Endothelial cell (in vitro differentiated cells): ENCODE measurements at regions not wholly inside any gene's neighbourhood (a gene's known extent, or its start where the extent isn't known, plus 50 kb on each side); places are given as distances from the start of the nearest gene placed in this dataset.

ENCODE experiments used
- DNase-seq: peaks from one replicate; pipeline ENCODE4 v3.0.0; 2021; ENCODE audit warnings: low spot score
- H3K27ac Mint-ChIP-seq: one replicate; pipeline ENCODE4 v1.8.0; 2021; ENCODE audit warnings: mixed read lengths, inconsistent platforms; ENCODE audit not compliant: unreplicated experiment
- H3K27me3 Mint-ChIP-seq: one replicate; pipeline ENCODE4 v1.8.0; 2021; ENCODE audit warnings: mild to moderate bottlenecking, moderate library complexity, mixed read lengths, inconsistent platforms; ENCODE audit not compliant: unreplicated experiment
- H3K36me3 Mint-ChIP-seq: one replicate; pipeline ENCODE4 v1.8.0; 2021; ENCODE audit warnings: mild to moderate bottlenecking, low read depth, mixed read lengths, inconsistent platforms; ENCODE audit not compliant: unreplicated experiment
- H3K4me1 Mint-ChIP-seq: one replicate; pipeline ENCODE4 v1.8.0; 2021; ENCODE audit warnings: mild to moderate bottlenecking, mixed read lengths, inconsistent platforms; ENCODE audit not compliant: unreplicated experiment
- H3K4me3 Mint-ChIP-seq: one replicate; pipeline ENCODE4 v1.8.0; 2021; ENCODE audit warnings: mild to moderate bottlenecking, mixed read lengths, inconsistent platforms; ENCODE audit not compliant: unreplicated experiment
- H3K9me3 Mint-ChIP-seq: one replicate; pipeline ENCODE4 v1.8.0; 2021; ENCODE audit warnings: mixed read lengths, inconsistent platforms; ENCODE audit not compliant: unreplicated experiment
- TF ChIP-seq, protein P1 (sequence below): fragments of 200-600 bp; sonication (generic); IDR thresholded peaks from one replicate; pipeline ENCODE4 v1.5.0; 2021; ENCODE audit warnings: antibody characterized with exemption; ENCODE audit not compliant: unreplicated experiment

GRCh38 chr11:32489464-32489863, 54.1 kb upstream of the WT1 start:
- Mint-ChIP-seq H3K36me3 (no peaks in the 10 kb centered on the region), H3K27me3 (peaks cover 4% of the 10 kb centered on the region), H3K9me3 (no peaks in the 10 kb centered on the region), H3K4me3 (no peak overlapping the region), H3K27ac (no peak overlapping the region), H3K4me1 (no peaks in the 10 kb centered on the region)
- no peak for DNase-seq
- TF ChIP-seq, protein P1, sequence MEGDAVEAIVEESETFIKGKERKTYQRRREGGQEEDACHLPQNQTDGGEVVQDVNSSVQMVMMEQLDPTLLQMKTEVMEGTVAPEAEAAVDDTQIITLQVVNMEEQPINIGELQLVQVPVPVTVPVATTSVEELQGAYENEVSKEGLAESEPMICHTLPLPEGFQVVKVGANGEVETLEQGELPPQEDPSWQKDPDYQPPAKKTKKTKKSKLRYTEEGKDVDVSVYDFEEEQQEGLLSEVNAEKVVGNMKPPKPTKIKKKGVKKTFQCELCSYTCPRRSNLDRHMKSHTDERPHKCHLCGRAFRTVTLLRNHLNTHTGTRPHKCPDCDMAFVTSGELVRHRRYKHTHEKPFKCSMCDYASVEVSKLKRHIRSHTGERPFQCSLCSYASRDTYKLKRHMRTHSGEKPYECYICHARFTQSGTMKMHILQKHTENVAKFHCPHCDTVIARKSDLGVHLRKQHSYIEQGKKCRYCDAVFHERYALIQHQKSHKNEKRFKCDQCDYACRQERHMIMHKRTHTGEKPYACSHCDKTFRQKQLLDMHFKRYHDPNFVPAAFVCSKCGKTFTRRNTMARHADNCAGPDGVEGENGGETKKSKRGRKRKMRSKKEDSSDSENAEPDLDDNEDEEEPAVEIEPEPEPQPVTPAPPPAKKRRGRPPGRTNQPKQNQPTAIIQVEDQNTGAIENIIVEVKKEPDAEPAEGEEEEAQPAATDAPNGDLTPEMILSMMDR: peak; percentile 42

- no peak overlapping the region for H3K4me3 Mint-ChIP-seq
- DNase-seq: peak; percentile 25
- TF ChIP-seq, protein P1: peak; percentile 36
- no peaks in the 10 kb centered on the region for H3K4me1 Mint-ChIP-seq
- H3K27me3 Mint-ChIP-seq: peaks cover 4% of the 10 kb centered on the region
- no peaks in the 10 kb centered on the region for H3K36me3 Mint-ChIP-seq
- no peaks in the 10 kb centered on the region for H3K9me3 Mint-ChIP-seq
- no peak overlapping the region for H3K27ac Mint-ChIP-seq
Measured at GRCh38 chr11:32487270-32487669, 51.9 kb upstream of the WT1 start.

DNA sequence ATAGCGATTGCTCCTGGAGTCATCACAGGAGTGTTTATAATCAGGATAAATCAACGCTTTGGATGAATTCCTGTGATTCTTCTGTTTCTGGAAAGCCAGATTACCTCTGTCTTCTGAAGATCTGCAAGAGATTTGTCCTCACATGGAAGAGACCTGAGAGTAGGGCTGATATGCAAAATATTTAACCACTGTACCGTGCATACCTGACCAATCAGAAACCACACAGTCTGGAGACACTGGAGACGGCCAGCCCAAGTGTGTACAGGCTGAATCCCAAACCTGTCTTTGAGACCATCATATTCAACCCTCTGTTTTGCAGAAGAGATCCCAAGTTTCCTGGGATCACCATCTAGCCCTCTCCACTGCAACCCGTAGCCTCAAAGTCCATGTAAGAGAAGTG, 50.4 kb upstream of the WT1 start:
- no peaks in the 10 kb centered on the region for H3K4me1 Mint-ChIP-seq
- DNase-seq: no peak
- no peak overlapping the region for H3K27ac Mint-ChIP-seq
- H3K36me3 Mint-ChIP-seq: no peaks in the 10 kb centered on the region
- no peaks in the 10 kb centered on the region for H3K9me3 Mint-ChIP-seq
- TF ChIP-seq, protein P1: no peak
- peaks cover 4% of the 10 kb centered on the region for H3K27me3 Mint-ChIP-seq
- H3K4me3 Mint-ChIP-seq: no peak overlapping the region
